ENCODE measurements at regions not wholly inside any gene's neighbourhood (a gene's known extent, or its start where the extent isn't known, plus 50 kb on each side); places are given as distances from the start of the nearest gene placed in this dataset.
"Not testable (repeated sequence)": the region's sequence is repeated elsewhere in the genome, so short reads cannot be mapped to it uniquely, and the experiment has no call there.

DNA sequence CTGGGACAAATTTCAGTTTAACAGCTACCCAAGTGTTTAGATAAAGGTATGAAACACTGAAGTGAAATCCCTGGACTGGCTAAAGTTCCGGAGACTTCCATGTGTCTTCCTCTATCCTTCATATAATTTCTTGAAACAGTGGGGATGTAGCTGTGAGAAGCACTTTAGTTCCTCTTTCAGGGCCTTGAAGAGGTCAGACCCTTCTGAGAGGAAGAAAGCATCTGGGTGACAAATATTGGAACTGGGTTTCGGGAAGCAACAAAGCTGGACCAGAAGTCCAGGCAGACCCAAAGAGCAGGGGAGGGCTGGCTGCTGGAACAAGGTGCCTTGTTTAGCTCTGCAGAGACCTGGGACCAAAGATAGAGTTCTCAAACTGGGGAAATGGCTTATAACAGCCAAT lies 75.4 kb upstream of the ZFAND5 start:
- DNase-seq (ENCODE audit: extremely low spot score, insufficient read length, low read depth): no peak
- no peak for FAIRE-seq

DNA sequence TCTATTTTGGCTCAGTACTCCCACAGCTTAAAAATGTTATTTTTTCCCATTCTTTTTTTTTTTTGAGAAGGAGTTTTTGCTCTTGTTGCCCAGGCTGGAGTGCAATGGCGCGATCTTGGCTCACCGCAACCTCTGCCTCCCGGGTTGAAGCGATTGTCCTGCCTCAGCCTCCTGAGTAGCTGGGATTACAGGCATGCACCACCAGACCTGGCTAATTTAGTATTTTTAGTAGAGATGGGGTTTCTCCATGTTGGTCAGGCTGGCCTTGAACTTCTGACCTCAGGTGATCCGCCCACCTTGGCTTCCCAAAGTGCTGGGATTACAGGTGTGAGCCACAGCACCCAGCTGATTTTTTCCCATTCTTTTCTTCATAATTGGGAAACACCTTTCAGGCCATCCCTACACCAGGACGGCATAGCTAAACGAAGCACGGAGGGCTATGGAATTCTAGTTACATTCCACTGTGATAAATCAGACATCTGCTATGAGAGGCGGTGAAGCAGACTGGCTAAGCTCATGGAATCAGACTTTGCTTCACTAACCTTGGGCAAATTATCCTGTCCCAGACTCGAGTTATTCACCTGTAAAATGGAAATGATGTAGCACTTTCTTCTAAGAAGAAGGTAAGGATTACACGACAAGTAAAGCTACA lies 68.7 kb upstream of the ZFAND5 start:
- FAIRE-seq; DNase-seq (ENCODE audit: extremely low spot score, insufficient read length, low read depth): not testable (repeated sequence)

DNA sequence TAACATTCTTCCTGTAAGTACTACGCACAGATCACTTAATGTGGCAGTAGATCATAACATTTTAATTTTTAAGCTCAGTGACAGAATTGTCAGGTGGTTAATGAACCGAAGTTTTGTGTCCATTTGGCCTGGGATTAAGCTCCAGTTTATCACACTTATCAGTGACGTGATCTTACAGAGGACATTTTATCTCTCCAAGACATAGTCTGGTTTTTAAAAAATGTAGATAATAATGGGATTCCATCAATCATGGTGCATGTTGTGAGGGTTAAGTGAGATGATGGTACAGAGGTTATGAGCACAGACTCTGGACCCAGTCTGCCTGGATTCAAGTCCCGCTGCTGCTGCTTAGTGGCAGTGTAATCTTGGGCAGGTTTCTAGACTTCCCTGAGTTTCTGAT lies 66.0 kb upstream of the ZFAND5 start:
- no peak for FAIRE-seq
- DNase-seq (ENCODE audit: extremely low spot score, insufficient read length, low read depth): no peak

DNA sequence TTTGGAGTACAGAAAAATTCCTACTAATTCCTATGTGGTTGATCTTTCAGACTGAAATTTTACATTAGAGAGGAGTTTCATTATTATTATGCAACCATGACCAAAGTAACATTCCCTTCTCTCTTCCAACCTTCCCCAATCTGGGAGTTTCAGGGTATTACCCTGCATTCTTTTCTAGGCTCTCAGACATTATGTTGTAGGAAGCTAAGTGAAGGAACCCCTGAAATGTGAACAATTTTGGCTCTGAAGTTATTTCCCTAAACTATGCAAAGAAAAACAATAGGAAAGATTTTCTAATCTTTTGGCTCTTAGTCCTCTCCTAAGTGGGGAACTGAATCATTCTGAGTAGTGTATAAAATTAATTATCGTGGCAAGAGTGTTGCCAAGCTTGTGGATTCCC lies 63.3 kb upstream of the ZFAND5 start:
- FAIRE-seq (no peak), DNase-seq (ENCODE audit: extremely low spot score, insufficient read length, low read depth) (no peak)

DNA sequence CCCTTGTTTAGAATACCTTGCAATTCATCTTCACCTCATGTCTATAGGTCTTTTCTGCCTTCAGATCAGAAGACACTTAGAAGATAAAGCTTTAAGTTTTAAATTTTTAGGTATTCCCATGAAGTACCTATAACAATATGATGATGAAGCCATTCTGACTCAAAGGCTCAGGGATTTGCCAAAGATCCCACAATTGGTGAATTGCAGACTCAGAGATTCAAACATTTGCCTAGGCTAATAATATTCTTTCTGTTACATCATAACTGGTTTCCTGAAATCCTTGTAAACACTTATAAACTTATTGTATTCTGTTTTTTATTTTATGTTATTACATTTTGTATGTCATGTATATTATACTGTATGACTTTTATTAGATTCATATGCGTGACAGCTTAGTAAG lies 62.8 kb upstream of the ZFAND5 start:
- FAIRE-seq: no peak
- no peak for DNase-seq (ENCODE audit: extremely low spot score, insufficient read length, low read depth)

DNA sequence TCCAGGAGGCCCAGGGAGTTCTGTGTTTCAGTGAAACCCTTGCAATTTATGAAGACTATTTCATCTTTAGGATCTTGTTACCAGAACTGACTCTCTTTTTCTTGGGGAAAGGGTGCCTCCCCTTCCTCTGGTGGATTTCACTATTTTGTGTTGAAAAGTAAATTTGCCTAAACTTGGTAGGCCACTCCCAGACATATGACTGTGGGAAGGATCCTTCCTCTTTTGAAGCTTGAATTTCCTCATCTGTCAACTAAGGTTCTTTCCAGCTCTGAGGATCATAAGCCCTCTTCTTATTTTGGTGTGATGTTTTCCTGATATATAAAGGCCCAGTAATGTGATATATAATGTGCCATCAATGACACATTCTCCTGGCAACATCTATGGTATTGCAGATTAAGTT lies 59.1 kb upstream of the ZFAND5 start:
- no peak for DNase-seq (ENCODE audit: extremely low spot score, insufficient read length, low read depth)
- FAIRE-seq: no peak

DNA sequence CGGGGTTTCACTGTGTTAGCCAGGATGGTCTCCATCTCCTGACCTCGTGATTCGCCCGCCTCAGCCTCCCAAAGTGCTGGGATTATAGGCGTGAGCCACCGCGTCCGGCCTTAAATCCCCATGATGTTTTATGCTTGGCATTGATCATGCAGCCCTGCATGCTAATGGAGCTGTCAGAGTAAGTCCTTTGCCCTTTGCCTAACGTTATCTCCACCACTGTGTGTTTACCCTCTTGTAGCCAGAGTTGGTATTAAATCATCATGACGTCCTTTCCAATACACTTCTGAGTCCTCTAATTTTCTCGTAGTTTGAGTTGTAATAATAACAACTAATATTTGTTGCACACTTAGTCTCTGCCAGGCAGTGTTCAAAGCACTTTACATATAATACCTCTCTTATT lies 57.2 kb upstream of the ZFAND5 start:
- DNase-seq (ENCODE audit: extremely low spot score, insufficient read length, low read depth) (no peak), FAIRE-seq (no peak)

DNA sequence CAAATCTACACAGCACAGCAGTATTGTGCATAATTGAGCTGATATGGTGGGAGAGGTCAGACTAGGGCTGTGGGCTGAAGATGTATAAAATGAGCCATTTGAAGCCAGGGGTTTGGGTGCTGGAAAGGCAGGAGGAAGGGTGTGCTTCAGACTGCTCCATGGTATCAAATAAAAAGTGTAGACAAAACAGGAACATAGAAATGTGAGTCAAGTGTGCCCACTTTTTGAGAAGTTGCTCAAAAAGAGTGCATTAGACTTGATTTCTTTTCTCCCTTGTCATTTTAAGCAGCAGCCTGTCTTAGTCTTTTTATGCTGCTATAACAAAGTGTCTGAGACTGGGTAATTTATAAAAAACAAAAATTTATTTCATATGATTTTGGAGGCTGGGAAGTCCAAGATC lies 55.8 kb upstream of the ZFAND5 start:
- DNase-seq (ENCODE audit: extremely low spot score, insufficient read length, low read depth) (no peak), FAIRE-seq (no peak)

DNA sequence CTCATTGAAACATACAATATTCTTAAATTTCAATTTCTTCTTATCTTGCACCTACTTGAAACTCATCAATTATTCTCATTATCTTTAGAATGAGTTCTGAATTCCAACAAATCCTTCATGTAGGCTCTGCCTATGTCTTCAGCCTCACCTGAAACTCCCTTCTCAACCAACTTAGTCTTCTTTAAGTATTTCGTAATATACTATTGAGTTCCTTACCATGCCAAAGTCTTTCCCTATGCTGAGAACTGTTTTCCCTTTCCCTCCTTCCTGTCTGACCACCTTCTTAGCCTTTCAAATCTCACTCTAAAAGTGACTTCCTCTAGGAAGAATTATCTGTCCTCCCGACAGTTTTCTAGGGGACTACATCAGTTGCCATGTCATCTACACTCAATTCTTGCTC lies 50.9 kb upstream of the ZFAND5 start:
- no peak for FAIRE-seq

DNA sequence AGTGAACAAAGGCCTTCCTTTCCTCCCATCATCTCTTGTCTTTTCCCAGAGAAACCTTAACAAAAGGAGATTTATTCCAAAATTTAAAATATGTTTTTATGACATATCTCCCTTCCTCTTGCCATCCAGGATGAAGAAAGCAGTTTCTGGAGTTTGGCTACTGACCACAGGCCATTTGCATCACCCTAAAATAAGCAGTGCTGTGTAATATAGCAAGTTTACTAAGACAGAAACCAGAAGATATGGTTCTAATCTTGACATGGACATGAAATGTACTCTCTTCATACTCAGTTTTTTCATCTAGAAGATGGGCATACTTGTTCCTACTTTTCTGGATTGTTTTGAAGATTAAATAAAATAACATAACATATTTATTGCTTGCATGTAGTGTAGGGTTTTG lies 50.2 kb upstream of the ZFAND5 start:
- DNase-seq (ENCODE audit: extremely low spot score, insufficient read length, low read depth): peak; percentile 11
- FAIRE-seq: peak; percentile 75

More for the DNA sequence above, 50.9 kb upstream of the ZFAND5 start:
- DNase-seq (ENCODE audit: extremely low spot score, insufficient read length, low read depth): no peak
